GM21515 (cell line): ENCODE measurements at regions not wholly inside any gene's neighbourhood (a gene's known extent, or its start where the extent isn't known, plus 50 kb on each side); places are given as distances from the start of the nearest gene placed in this dataset.

Source experiments
- ATAC-seq: cut with Tn5 transposase; IDR thresholded peaks from one replicate; pipeline ENCODE4 v1.9.1; 2021; ENCODE audit not compliant: unreplicated experiment

GRCh38 chr1:181423301-181423918, 59.9 kb upstream of the CACNA1E start:
- no peak for ATAC-seq

GRCh38 chr1:181424786-181425403, 58.4 kb upstream of the CACNA1E start:
- no peak for ATAC-seq

DNA sequence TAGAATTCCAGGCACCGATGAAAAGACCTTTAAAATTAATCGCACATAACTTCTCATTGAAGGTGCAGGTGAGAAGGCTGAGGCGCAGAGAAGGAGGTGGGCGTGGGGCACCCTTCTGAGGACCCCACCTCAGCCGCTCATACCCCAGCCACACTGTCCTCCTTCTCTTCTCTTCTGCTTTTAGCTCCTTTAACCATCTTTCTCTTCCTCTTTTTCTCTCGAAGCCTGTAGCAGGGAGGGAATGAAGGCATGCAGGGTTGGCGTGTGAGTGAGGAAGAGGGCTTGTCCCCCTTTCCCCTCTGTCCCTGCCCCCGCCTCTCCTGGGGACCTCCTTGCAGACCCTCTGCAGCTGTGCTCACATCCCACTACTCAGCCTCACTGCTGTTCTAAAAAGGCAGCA, 57.8 kb upstream of the CACNA1E start:
- ATAC-seq = no peak

GRCh38 chr1:181429462-181429861, 53.9 kb upstream of the CACNA1E start:
- ATAC-seq = no peak

- ATAC-seq = peak; percentile 56
These were observed 53.1 kb upstream of the CACNA1E start for GRCh38 chr1:181430015-181430885.
